H1 (cell line): ENCODE measurements at regions not wholly inside any gene's neighbourhood (a gene's known extent, or its start where the extent isn't known, plus 50 kb on each side); places are given as distances from the start of the nearest gene placed in this dataset.

Experiments
- CTCF ChIA-PET: fragments of 300-600 bp; sonication (Branson Sonifier 250); formaldehyde crosslinking; loops from one replicate; lab custom pipeline; 2021; ENCODE audit not compliant: partially characterized antibody; lab: Charles Lee
- POLR2A ChIA-PET: fragments of 300-600 bp; sonication (Branson Sonifier 250); formaldehyde crosslinking; loops from one replicate; lab custom pipeline; 2021; ENCODE audit warnings: inconsistent platforms; ENCODE audit not compliant: partially characterized antibody; lab: Charles Lee
- DNase-seq, 2 experiments: peaks; one replicate each; pipeline versions ENCODE4 v3.0.0 to v3.0.0-alpha.2; 2010 to 2022; ENCODE audit warnings: low spot score in 2 of 2, low read depth in 1 of 2, mixed read lengths in 1 of 2
- FAIRE-seq: peaks from 2 replicates; lab custom pipeline; 2011; peaks lifted over from hg19 to GRCh38; lab: Jason Lieb, UNC
- H2AFZ ChIP-seq: 2 replicates; pipeline ENCODE4 v1.8.1; 2012; ENCODE audit warnings: low read length, inconsistent platforms
- H2AK5ac ChIP-seq: 2 replicates; pipeline ENCODE4 v1.6.1; 2013; ENCODE audit warnings: low read depth, low read length
- H2BK120ac ChIP-seq: replicated peaks from 2 replicates; pipeline ENCODE3; 2013; ENCODE audit warnings: low read depth, low read length, inconsistent platforms
- H2BK12ac ChIP-seq: 2 replicates; pipeline ENCODE4 v1.6.1; 2013; ENCODE audit warnings: low read depth, low read length
- H2BK15ac ChIP-seq: 2 replicates; pipeline ENCODE4 v1.6.1; 2013; ENCODE audit warnings: low read length
- H2BK20ac ChIP-seq: 2 replicates; pipeline ENCODE4 v1.6.1; 2013; ENCODE audit warnings: low read length
- H2BK5ac ChIP-seq: 2 replicates; pipeline ENCODE4 v1.6.1; 2013; ENCODE audit warnings: low read depth, low read length
- H3K14ac ChIP-seq: 2 replicates; pipeline ENCODE4 v1.6.1; 2013; ENCODE audit warnings: inconsistent platforms; ENCODE audit not compliant: insufficient read length
- H3K18ac ChIP-seq: 2 replicates; pipeline ENCODE4 v1.6.1; 2013; ENCODE audit warnings: low read length; ENCODE audit errors: extremely low read depth
- H3K23ac ChIP-seq: 2 replicates; pipeline ENCODE4 v1.6.1; 2013; ENCODE audit warnings: inconsistent platforms; ENCODE audit not compliant: insufficient read length
- H3K23me2 ChIP-seq: 2 replicates; pipeline ENCODE4 v1.6.1; 2013; ENCODE audit warnings: low read depth, low read length
- H3K27ac ChIP-seq: 2 replicates; pipeline ENCODE4 v1.6.1; 2011; ENCODE audit warnings: low read depth, low read length, inconsistent platforms
- H3K27me3 ChIP-seq, 4 experiments: replicated peaks in 1 of 4; 1 replicate in 1 of 4; 2 replicates in 3 of 4; pipeline versions ENCODE4 v1.6.1 to v1.8.1; 2011 to 2013; ENCODE audit warnings: low read length in 3 of 4, mild to moderate bottlenecking in 3 of 4, inconsistent platforms in 2 of 4, mixed read lengths in 2 of 4, moderate library complexity in 1 of 4; ENCODE audit not compliant: control insufficient read depth in 3 of 4, insufficient read depth in 3 of 4; ENCODE audit errors: extremely low read depth in 1 of 4
- H3K36me3 ChIP-seq, 4 experiments: 2 replicates each; pipeline versions ENCODE4 v1.6.1 to v1.8.1; 2011 to 2013; ENCODE audit warnings: mild to moderate bottlenecking in 4 of 4, low read length in 3 of 4, moderate library complexity in 2 of 4, control low read depth in 1 of 4, inconsistent platforms in 1 of 4; ENCODE audit not compliant: insufficient read depth in 4 of 4, control insufficient read depth in 2 of 4
- H3K4ac ChIP-seq: replicated peaks from 2 replicates; pipeline ENCODE3; 2013; ENCODE audit warnings: low read length, low read depth, mixed read lengths, inconsistent platforms; ENCODE audit not compliant: insufficient read length
- H3K4me1 ChIP-seq, 4 experiments: replicated peaks in 1 of 4; 1 replicate in 1 of 4; 2 replicates in 3 of 4; pipeline versions ENCODE4 v1.6.1 to v1.8.1; 2011 to 2013; ENCODE audit warnings: low read length in 3 of 4, inconsistent platforms in 2 of 4, mixed read lengths in 1 of 4; ENCODE audit not compliant: insufficient read depth in 4 of 4, control insufficient read depth in 3 of 4
- H3K4me2 ChIP-seq, 2 experiments: 2 replicates each; pipeline versions ENCODE4 v1.6.1 to v1.8.1; 2011 to 2013; ENCODE audit warnings: low read depth in 2 of 2, low read length in 2 of 2, control low read depth in 1 of 2, inconsistent platforms in 1 of 2, mild to moderate bottlenecking in 1 of 2; ENCODE audit not compliant: insufficient read depth in 1 of 2
- H3K4me3 ChIP-seq, 4 experiments: fragments of 200-600, 300-600 bp in 1 of 4; sonication (generic), shearing (Covaris generic), sonication (Bioruptor Twin) in 1 of 4; 2 replicates each; pipeline versions ENCODE4 v1.5.1 to v1.8.1; 2011 to 2016; ENCODE audit warnings: low read length in 4 of 4, low read depth in 3 of 4, control low read depth in 2 of 4, inconsistent platforms in 2 of 4, mild to moderate bottlenecking in 2 of 4, mixed read lengths in 1 of 4, moderate library complexity in 1 of 4; ENCODE audit not compliant: insufficient read depth in 2 of 4; ENCODE audit errors: extremely low read depth in 1 of 4
- H3K56ac ChIP-seq: replicated peaks from 2 replicates; pipeline ENCODE3; 2013; ENCODE audit warnings: low read depth, mild to moderate bottlenecking, mixed read lengths, low read length, inconsistent platforms; ENCODE audit not compliant: insufficient read length
- H3K79me1 ChIP-seq: 2 replicates; pipeline ENCODE4 v1.6.1; 2013; ENCODE audit warnings: low read depth, low read length, control low read depth
- H3K79me2 ChIP-seq, 2 experiments: 2 replicates each; pipeline versions ENCODE4 v1.6.1 to v1.8.1; 2012 to 2013; ENCODE audit warnings: low read length in 2 of 2, mild to moderate bottlenecking in 2 of 2, inconsistent platforms in 1 of 2; ENCODE audit not compliant: insufficient read depth in 2 of 2, control insufficient read depth in 1 of 2
- H3K9ac ChIP-seq, 4 experiments: replicated peaks in 1 of 4; 1 replicate in 1 of 4; 2 replicates in 3 of 4; pipeline versions ENCODE4 v1.6.1 to v1.8.1; 2011 to 2013; ENCODE audit warnings: low read depth in 3 of 4, low read length in 3 of 4, control low read depth in 2 of 4, mild to moderate bottlenecking in 2 of 4, moderate library complexity in 2 of 4, inconsistent platforms in 1 of 4; ENCODE audit errors: extremely low read depth in 1 of 4
- H3K9me3 ChIP-seq, 2 experiments: 2 replicates each; pipeline versions ENCODE4 v1.6.1 to v1.8.1; 2012 to 2013; ENCODE audit warnings: mild to moderate bottlenecking in 2 of 2, moderate library complexity in 2 of 2, control low read depth in 1 of 2, inconsistent platforms in 1 of 2, low read depth in 1 of 2, low read length in 1 of 2, mixed read lengths in 1 of 2; ENCODE audit not compliant: insufficient read depth in 2 of 2
- H4K20me1 ChIP-seq, 2 experiments: replicated peaks in 1 of 2; 2 replicates each; pipeline versions ENCODE3 to v1.8.1; 2011 to 2013; ENCODE audit warnings: inconsistent platforms in 2 of 2, low read length in 2 of 2, mild to moderate bottlenecking in 1 of 2; ENCODE audit not compliant: insufficient read depth in 2 of 2, control insufficient read depth in 1 of 2
- H4K5ac ChIP-seq: 2 replicates; pipeline ENCODE4 v1.6.1; 2013; ENCODE audit warnings: low read length, low read depth, mixed read lengths, inconsistent platforms; ENCODE audit not compliant: insufficient read length
- H4K8ac ChIP-seq: 2 replicates; pipeline ENCODE4 v1.8.0; 2013; ENCODE audit warnings: mild to moderate bottlenecking, moderate library complexity, low read length, inconsistent platforms; ENCODE audit not compliant: insufficient read depth; ENCODE audit errors: extremely low read depth
- H4K91ac ChIP-seq: replicated peaks from 2 replicates; pipeline ENCODE3; 2013; ENCODE audit warnings: low read length, mixed read lengths, inconsistent platforms; ENCODE audit not compliant: insufficient read length
- SP1 ChIP-seq: IDR thresholded peaks from 2 replicates; pipeline ENCODE4 v1.6.1; 2011; ENCODE audit warnings: low read depth, low read length
- WGBS, 2 experiments: shearing (Covaris generic) in 1 of 2; methylation state at CpG; one replicate each; pipeline versions ENCODE4 v1.1.6 to v1.1.7; 2013 to 2015; ENCODE audit warnings: low lambda C conversion rate in 2 of 2, mixed read lengths in 2 of 2, inconsistent platforms in 1 of 2, low coverage in 1 of 2, missing lambda C conversion rate in 1 of 2; ENCODE audit not compliant: insufficient replicate concordance in 2 of 2, insufficient coverage in 1 of 2, insufficient read length in 1 of 2; ENCODE audit errors: extremely low coverage in 1 of 2, missing lambda C conversion rate in 1 of 2; 5-methylcytosine and 5-hydroxymethylcytosine counted together

DNA sequence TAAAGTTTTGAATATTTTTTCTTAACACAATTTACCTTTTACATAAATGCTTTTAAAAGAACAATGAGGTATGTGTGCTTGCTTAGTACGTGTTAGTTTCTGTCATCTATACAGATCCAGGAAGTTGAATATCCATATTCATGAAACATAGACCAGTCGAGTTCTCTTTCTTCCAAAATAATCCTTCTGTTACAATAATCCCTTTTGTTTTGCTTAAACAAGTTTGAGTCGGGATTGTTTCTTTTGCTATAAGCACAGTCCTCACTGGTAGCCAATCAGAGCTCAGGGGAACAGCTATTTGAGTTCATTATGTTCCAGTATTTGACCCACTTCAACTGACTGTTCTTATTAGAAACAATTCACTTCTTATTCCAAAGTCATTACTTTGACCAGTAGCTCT, 214.7 kb upstream of the FLRT2 start:
- WGBS, 2 experiments = 76% methylated on average over 3 of the region's 3 CpGs; no CpG with 5 or more reads in 1 of the 2 experiments
- Histone ChIP-seq H3K23ac (no peak overlapping the region), H3K9ac (no peak overlapping the region), H3K36me3 (no peaks in the 10 kb centered on the region), H2AK5ac (no peak overlapping the region), H3K18ac (no peak overlapping the region), H2BK120ac (no peak overlapping the region), H3K79me1 (no peaks in the 10 kb centered on the region), H3K27me3 (no peaks in the 10 kb centered on the region), H3K27ac (no peak overlapping the region), H4K5ac (no peak overlapping the region), H2BK5ac (no peak overlapping the region), H2BK12ac (no peak overlapping the region), H3K9me3 (no peaks in the 10 kb centered on the region), H3K23me2 (no peaks in the 10 kb centered on the region), H3K4me1 (peaks cover 0 to 6% (median under 1%) of the 10 kb centered on the region in 4 experiments; a peak in 2 of 7 replicates), H2BK20ac (no peak overlapping the region), H3K4ac (no peak overlapping the region), H2BK15ac (no peak overlapping the region), H4K91ac (no peak overlapping the region), H3K79me2 (no peaks in the 10 kb centered on the region), H3K56ac (no peak overlapping the region), H3K4me3 (no peak overlapping the region), H3K14ac (no peak overlapping the region), H2AFZ (no peak overlapping the region), H3K4me2 (no peak overlapping the region), H4K20me1 (no peaks in the 10 kb centered on the region), H4K8ac (no peak overlapping the region)
- CTCF ChIA-PET = interaction anchor here (1.2 kb wide), 1 partner anchor 105 kb away, joined by 4 read pairs; no protein-coding TSS in a partner anchor
- DNase-seq (no peak), FAIRE-seq (no peak)
- POLR2A ChIA-PET = no interaction called here
- no peak for TF ChIP-seq SP1
